Superior temporal gyrus (tissue), 1 donor: ENCODE measurements at regions not wholly inside any gene's neighbourhood (a gene's known extent, or its start where the extent isn't known, plus 50 kb on each side); places are given as distances from the start of the nearest gene placed in this dataset.
"Not testable (repeated sequence)": the region's sequence is repeated elsewhere in the genome, so short reads cannot be mapped to it uniquely, and the experiment has no call there.

ENCODE experiments used
- DNase-seq: peaks from one replicate; pipeline ENCODE4 v3.0.0-alpha.2; 2016; ENCODE audit errors: extremely low spot score

GRCh38 chr6:82507112-82507511 is 143.5 kb downstream of the TPBG start:
- DNase-seq = no peak

GRCh38 chr6:82511546-82511945 is 147.9 kb downstream of the TPBG start:
- no peak for DNase-seq

GRCh38 chr6:82517896-82518295 is 154.3 kb downstream of the TPBG start:
- DNase-seq = not testable (repeated sequence)

GRCh38 chr6:82521369-82521768 is 157.8 kb downstream of the TPBG start:
- no peak for DNase-seq

- DNase-seq = no peak
Measured at GRCh38 chr6:82521861-82522260, 158.2 kb downstream of the TPBG start.

GRCh38 chr6:82524031-82524430 is 160.4 kb downstream of the TPBG start:
- DNase-seq = no peak

GRCh38 chr6:82525775-82526495 is 162.3 kb downstream of the TPBG start:
- DNase-seq = no peak

- not testable (repeated sequence) for DNase-seq
Measured at GRCh38 chr6:82529960-82530460, 166.4 kb downstream of the TPBG start.

GRCh38 chr6:82534876-82535275 is 171.3 kb downstream of the TPBG start:
- no peak for DNase-seq

GRCh38 chr6:82549480-82549879 is 185.9 kb downstream of the TPBG start:
- DNase-seq = not testable (repeated sequence)

- not testable (repeated sequence) for DNase-seq
Measured at GRCh38 chr6:82551311-82551710, 187.7 kb downstream of the TPBG start.

- DNase-seq = no peak
Measured at GRCh38 chr6:82551831-82552230, 188.2 kb downstream of the TPBG start.

GRCh38 chr6:82553863-82554531 is 190.4 kb downstream of the TPBG start:
- DNase-seq = no peak

- no peak for DNase-seq
Measured at GRCh38 chr6:82554666-82555065, 191.0 kb downstream of the TPBG start.

- no peak for DNase-seq
Measured at GRCh38 chr6:82555801-82556200, 192.2 kb downstream of the TPBG start.

GRCh38 chr6:82558531-82558930 is 194.9 kb downstream of the TPBG start:
- not testable (repeated sequence) for DNase-seq

- no peak for DNase-seq
Measured at GRCh38 chr6:82567621-82568020, 204.0 kb downstream of the TPBG start.

GRCh38 chr6:82568290-82568993 is 204.8 kb downstream of the TPBG start:
- DNase-seq = no peak

GRCh38 chr6:82569022-82569421 is 205.4 kb downstream of the TPBG start:
- DNase-seq = no peak

- no peak for DNase-seq
Measured at GRCh38 chr6:82570083-82570482, 206.5 kb downstream of the TPBG start.

- DNase-seq = peak; percentile 69
Measured at GRCh38 chr6:82571455-82571854, 207.8 kb downstream of the TPBG start.

GRCh38 chr6:82573254-82573972 is 209.8 kb downstream of the TPBG start:
- DNase-seq = no peak
